ENCODE measurements at regions not wholly inside any gene's neighbourhood (a gene's known extent, or its start where the extent isn't known, plus 50 kb on each side); places are given as distances from the start of the nearest gene placed in this dataset.
A peak's percentile ranks its signal among the peaks of the same experiment; 100 is the strongest.

GRCh38 chr11:111186308-111186915 lies 59.1 kb upstream of the POU2AF2 start:
- Histone ChIP-seq H3K9me3 (ENCODE audit: control insufficient read depth in 4 of 4, insufficient read depth in 3 of 4, low read length in 3 of 4) (peaks cover 0 to 2% (median 0%) of the 10 kb centered on the region in 4 donors), H3K4me3 (no peak overlapping the region), H3K36me3 (ENCODE audit: control insufficient read depth in 4 of 4, insufficient read depth in 4 of 4, low read length in 4 of 4) (no peaks in the 10 kb centered on the region), H3K27ac (ENCODE audit: low read depth in 1 of 2, low read length in 1 of 2) (no peak overlapping the region), H3K9ac (ENCODE audit: insufficient read depth in 1 of 2, low read length in 2 of 2) (no peak overlapping the region), H3K27me3 (ENCODE audit: control insufficient read depth in 3 of 3, insufficient read depth in 3 of 3, low read length in 2 of 3) (no peaks in the 10 kb centered on the region), H3K4me1 (ENCODE audit: control insufficient read depth in 5 of 5, insufficient read depth in 5 of 5, low read length in 5 of 5) (peaks cover 0 to 45% (median 5%) of the 10 kb centered on the region in 5 donors)
- DNase-seq (peak; percentile 61 to 96 (median 88)), ATAC-seq (ENCODE audit: insufficient read depth, low FRiP score) (no peak)
- no peak for TF ChIP-seq CTCF (IDR thresholded peaks at IDR 0.05; ENCODE audit: control extremely low read depth, extremely low read depth)
- 8 to 32% methylated on average over 3 of the region's 3 CpGs for WGBS, 2 donors

DNA sequence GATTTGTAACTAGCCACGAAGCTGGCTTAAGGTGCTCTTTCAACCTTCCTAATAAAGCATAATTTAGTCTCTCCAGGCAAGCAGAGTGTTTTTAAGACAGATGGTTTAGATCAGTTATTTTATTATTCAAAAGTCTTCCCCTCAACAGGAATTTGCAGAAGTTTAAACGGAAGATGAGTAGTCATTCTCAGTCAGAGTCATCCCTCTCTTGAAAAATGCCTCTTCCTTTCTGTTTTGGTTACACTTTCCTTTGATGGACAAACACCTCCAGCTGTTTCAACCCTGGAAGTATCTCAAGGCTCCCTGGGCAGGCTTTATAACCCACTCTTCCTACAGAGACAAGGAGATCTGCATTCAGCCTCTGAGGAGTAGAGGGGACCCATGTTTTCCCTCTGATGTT lies 60.3 kb upstream of the POU2AF2 start:
- DNase-seq, result peak in 2 of 3 donors; percentile 23
- Histone ChIP-seq H3K9ac (ENCODE audit: insufficient read depth in 1 of 2, low read length in 2 of 2) (no peak overlapping the region), H3K4me3 (no peak overlapping the region), H3K36me3 (ENCODE audit: control insufficient read depth in 4 of 4, insufficient read depth in 4 of 4, low read length in 4 of 4) (no peaks in the 10 kb centered on the region), H3K9me3 (ENCODE audit: control insufficient read depth in 4 of 4, insufficient read depth in 3 of 4, low read length in 3 of 4) (peaks cover 0 to 2% (median 0%) of the 10 kb centered on the region in 4 donors), H3K4me1 (ENCODE audit: control insufficient read depth in 5 of 5, insufficient read depth in 5 of 5, low read length in 5 of 5) (peaks cover 0 to 41% (median 5%) of the 10 kb centered on the region in 5 donors), H3K27ac (ENCODE audit: low read depth in 1 of 2, low read length in 1 of 2) (no peak overlapping the region), H3K27me3 (ENCODE audit: control insufficient read depth in 3 of 3, insufficient read depth in 3 of 3, low read length in 2 of 3) (no peaks in the 10 kb centered on the region)
- no peak for TF ChIP-seq CTCF (IDR thresholded peaks at IDR 0.05; ENCODE audit: control extremely low read depth, extremely low read depth)
- 16 to 35% methylated on average over 2 of the region's 2 CpGs for WGBS, 2 donors
- ATAC-seq (ENCODE audit: insufficient read depth, low FRiP score), result no peak

DNA sequence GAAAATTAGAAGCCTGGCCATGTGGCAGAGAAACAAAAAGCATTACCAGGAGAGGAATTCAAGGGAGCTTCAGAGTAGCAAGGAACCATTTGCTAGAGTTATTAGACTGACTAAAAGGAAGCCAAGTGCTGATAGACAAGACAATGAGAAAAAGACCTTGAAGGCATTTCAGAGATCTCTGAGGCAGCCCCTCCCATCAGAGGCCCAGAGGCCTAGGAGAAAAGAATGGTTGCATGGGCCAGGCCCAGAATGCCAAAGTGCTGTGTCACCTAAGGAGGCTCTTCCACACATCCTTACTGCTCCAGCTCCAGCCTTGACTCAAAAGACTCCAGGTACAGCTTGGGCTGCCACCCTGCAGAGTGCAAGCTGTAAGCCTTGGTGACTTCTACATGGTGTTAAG lies 61.8 kb upstream of the POU2AF2 start:
- peaks cover 0 to 31% (median 5%) of the 10 kb centered on the region in 5 donors for H3K4me1 ChIP-seq (ENCODE audit: control insufficient read depth in 5 of 5, insufficient read depth in 5 of 5, low read length in 5 of 5)
- H3K27ac ChIP-seq (ENCODE audit: low read depth in 1 of 2, low read length in 1 of 2), result no peak overlapping the region
- no peak for TF ChIP-seq CTCF (IDR thresholded peaks at IDR 0.05; ENCODE audit: control extremely low read depth, extremely low read depth)
- H3K9me3 ChIP-seq (ENCODE audit: control insufficient read depth in 4 of 4, insufficient read depth in 3 of 4, low read length in 3 of 4), result peaks cover 0 to 2% (median 0%) of the 10 kb centered on the region in 4 donors
- ATAC-seq (ENCODE audit: insufficient read depth, low FRiP score), result no peak
- DNase-seq, result no peak
- H3K36me3 ChIP-seq (ENCODE audit: control insufficient read depth in 4 of 4, insufficient read depth in 4 of 4, low read length in 4 of 4), result no peaks in the 10 kb centered on the region
- H3K4me3 ChIP-seq, result no peak overlapping the region
- H3K27me3 ChIP-seq (ENCODE audit: control insufficient read depth in 3 of 3, insufficient read depth in 3 of 3, low read length in 2 of 3), result no peaks in the 10 kb centered on the region
- H3K9ac ChIP-seq (ENCODE audit: insufficient read depth in 1 of 2, low read length in 2 of 2), result no peak overlapping the region
